SH-SY5Y (cell line): ENCODE measurements at regions not wholly inside any gene's neighbourhood (a gene's known extent, or its start where the extent isn't known, plus 50 kb on each side); places are given as distances from the start of the nearest gene placed in this dataset.

Experiments
- GATA2 ChIP-seq: IDR thresholded peaks from 2 replicates; pipeline ENCODE4 v1.6.1; 2011; ENCODE audit warnings: mild to moderate bottlenecking, low read depth, low read length
- GATA3 ChIP-seq: IDR thresholded peaks from 2 replicates; pipeline ENCODE4 v1.6.1; 2011; ENCODE audit warnings: low read depth, mild to moderate bottlenecking, low read length, moderate library complexity

- TF ChIP-seq GATA2 (no peak), GATA3 (no peak)
Measured at GRCh38 chr10:35995485-35995884, 353.4 kb upstream of the FZD8 start.
